GM12878 (cell line): ENCODE measurements at regions not wholly inside any gene's neighbourhood (a gene's known extent, or its start where the extent isn't known, plus 50 kb on each side); places are given as distances from the start of the nearest gene placed in this dataset.

Source experiments
- ATAC-seq: fragments of 200-7000 bp; cut with Tn5 transposase; 3 replicates; pipeline ENCODE4 v1.9.1; 2020; ENCODE audit warnings: mild to moderate bottlenecking, moderate library complexity
- BruUV-seq: library from RNA; stranded (reverse); fragments of 400-500 nt; replicated peaks from 2 replicates; lab custom pipeline; 2021; lab: Mats Ljungman, UMichigan
- CTCF ChIA-PET: fragments of 300-600 bp; sonication (Branson Sonifier 250); formaldehyde crosslinking; extraction: SDS; loops from one replicate; lab custom pipeline; 2021; ENCODE audit warnings: inconsistent platforms; lab: Yijun Ruan, JAX
- POLR2A ChIA-PET: fragments of 350-600 bp; formaldehyde crosslinking; extraction: SDS; loops from one replicate; lab custom pipeline; 2021; ENCODE audit warnings: inconsistent platforms; lab: Charles Lee
- RAD21 ChIA-PET: fragments of 300-600 bp; sonication (Branson Sonifier 250); formaldehyde crosslinking; loops from one replicate; lab custom pipeline; 2023; ENCODE audit warnings: antibody characterized with exemption; ENCODE audit not compliant: unreplicated experiment; lab: Charles Lee
- SMC1A ChIA-PET: fragments of 300-600 bp; sonication (Branson Sonifier 250); formaldehyde crosslinking; loops from one replicate; lab custom pipeline; 2023; ENCODE audit not compliant: unreplicated experiment, uncharacterized antibody; lab: Charles Lee
- DNase-seq: peaks from one replicate; pipeline ENCODE4 v3.0.0-alpha.2; 2011; ENCODE audit warnings: low read depth, low spot score
- FAIRE-seq: peaks from 3 replicates; lab custom pipeline; 2011; peaks lifted over from hg19 to GRCh38; lab: Jason Lieb, UNC
- H2AFZ ChIP-seq: 2 replicates; pipeline ENCODE4 v1.6.0; 2011; ENCODE audit warnings: low read depth, low read length, control low read depth; ENCODE audit not compliant: control insufficient read depth
- H3K27ac ChIP-seq: 2 replicates; pipeline ENCODE4 v1.5.1; 2011; ENCODE audit warnings: control low read depth; ENCODE audit not compliant: control insufficient read depth, insufficient read depth
- H3K27me3 ChIP-seq, 2 experiments: replicated peaks in 1 of 2; 2 replicates each; pipeline versions ENCODE4 v1.6.0 to v1.6.1; 2011; ENCODE audit warnings: low read length in 1 of 2; ENCODE audit not compliant: control insufficient read depth in 2 of 2, insufficient read depth in 2 of 2
- H3K36me3 ChIP-seq, 2 experiments: 2 replicates each; pipeline ENCODE4 v1.5.1; 2011; ENCODE audit warnings: low read length in 1 of 2; ENCODE audit not compliant: control insufficient read depth in 2 of 2, insufficient read depth in 2 of 2
- H3K4me1 ChIP-seq: 2 replicates; pipeline ENCODE4 v1.6.1; 2011; ENCODE audit warnings: mild to moderate bottlenecking, low read length, moderate library complexity, mixed read lengths; ENCODE audit not compliant: control insufficient read depth, insufficient read depth
- H3K4me2 ChIP-seq: 2 replicates; pipeline ENCODE4 v1.6.0; 2011; ENCODE audit warnings: control low read depth; ENCODE audit not compliant: control insufficient read depth, insufficient read depth
- H3K4me3 ChIP-seq: fragments of 200-600 bp; sonication (generic); 2 replicates; pipeline ENCODE4 v1.5.1; 2016
- H3K79me2 ChIP-seq: 2 replicates; pipeline ENCODE4 v1.6.0; 2011; ENCODE audit warnings: low read length; ENCODE audit not compliant: control insufficient read depth, insufficient read depth
- H3K9ac ChIP-seq: 2 replicates; pipeline ENCODE4 v1.8.0; 2011; ENCODE audit warnings: low read length, control low read depth, mixed read lengths; ENCODE audit not compliant: control insufficient read depth, insufficient read depth
- H3K9me3 ChIP-seq: replicated peaks from 3 replicates; pipeline ENCODE4 v1.5.1; 2011; ENCODE audit warnings: mild to moderate bottlenecking, low read length; ENCODE audit not compliant: control insufficient read depth, insufficient read depth
- H4K20me1 ChIP-seq: 2 replicates; pipeline ENCODE4 v1.6.0; 2011; ENCODE audit not compliant: control insufficient read depth, insufficient read depth
- ATF7 ChIP-seq: fragments of 450-650 bp; IDR thresholded peaks from 2 replicates; pipeline ENCODE4 v1.6.1; 2016; ENCODE audit warnings: low read depth, mild to moderate bottlenecking
- E2F8 ChIP-seq: fragments of 450-650 bp; IDR thresholded peaks from 2 replicates; pipeline ENCODE4 v1.6.1; 2018; ENCODE audit warnings: mild to moderate bottlenecking, low read depth, moderate library complexity; ENCODE audit not compliant: partially characterized antibody
- EZH2 ChIP-seq: IDR thresholded peaks from 2 replicates; pipeline ENCODE4 v1.6.1; 2012; ENCODE audit warnings: low read depth, mild to moderate bottlenecking, control low read depth, inconsistent platforms, low read length, borderline replicate concordance; ENCODE audit not compliant: control insufficient read depth
- KAT2A ChIP-seq: conservative IDR thresholded peaks from 2 replicates; pipeline ENCODE4 v1.6.1; 2011; ENCODE audit warnings: low read depth, low read length; ENCODE audit not compliant: control insufficient read depth
- LARP7 ChIP-seq: fragments of 450-650 bp; IDR thresholded peaks from 2 replicates; pipeline ENCODE4 v1.6.1; 2017; ENCODE audit warnings: mild to moderate bottlenecking
- NFIC ChIP-seq: IDR thresholded peaks from 2 replicates; pipeline ENCODE4 v1.6.1; 2012; ENCODE audit warnings: low read depth, mild to moderate bottlenecking, inconsistent platforms, low read length, moderate library complexity
- PML ChIP-seq: IDR thresholded peaks from 2 replicates; pipeline ENCODE4 v1.6.1; 2012; ENCODE audit warnings: low read length, inconsistent platforms
- POLR2A ChIP-seq: IDR thresholded peaks from 2 replicates; pipeline ENCODE4 v1.6.1; 2011; ENCODE audit warnings: low read depth, mild to moderate bottlenecking, low read length
- RFX5 ChIP-seq: IDR thresholded peaks from 2 replicates; pipeline ENCODE4 v1.6.1; 2011; ENCODE audit warnings: low read depth, low read length, improper control_type of control experiment
- SUZ12 ChIP-seq: fragments of 200-600 bp; sonication (generic); IDR thresholded peaks from one replicate; pipeline ENCODE4 v1.6.1; 2018; ENCODE audit warnings: antibody characterized with exemption, mild to moderate bottlenecking; ENCODE audit not compliant: unreplicated experiment
- TARDBP ChIP-seq: IDR thresholded peaks from 2 replicates; pipeline ENCODE4 v1.6.1; 2016; ENCODE audit warnings: borderline replicate concordance
- YY1 ChIP-seq: IDR thresholded peaks from 2 replicates; pipeline ENCODE4 v1.6.1; 2011; ENCODE audit warnings: low read depth, mild to moderate bottlenecking, low read length
- WGBS: methylation state at CpG from one replicate; pipeline ENCODE4 v1.1.6; 2016; ENCODE audit warnings: low lambda C conversion rate; ENCODE audit not compliant: insufficient replicate concordance, insufficient coverage; ENCODE audit errors: missing lambda C conversion rate; 5-methylcytosine and 5-hydroxymethylcytosine counted together
- in situ Hi-C: fragments of 300-500 bp; cut with MboI; formaldehyde crosslinking; loops from 9 replicates; pipeline ENCODE4 v1.14.3; 2018; ENCODE audit warnings: mixed read lengths
- intact Hi-C: fragments of 100-400 bp; cut with micrococcal nuclease; formaldehyde crosslinking; loops from one replicate; pipeline ENCODE4 v1.14.2; 2022; ENCODE audit not compliant: unreplicated experiment

GRCh38 chr10:84571146-84571545, 242.8 kb downstream of the CCSER2 start:
- RAD21 ChIA-PET = no interaction called here
- Histone ChIP-seq H3K9ac (no peak overlapping the region), H3K9me3 (no peaks in the 10 kb centered on the region), H2AFZ (no peak overlapping the region), H3K4me3 (no peak overlapping the region), H3K4me1 (no peaks in the 10 kb centered on the region), H3K27ac (no peak overlapping the region), H4K20me1 (no peaks in the 10 kb centered on the region), H3K79me2 (no peaks in the 10 kb centered on the region), H3K36me3 (no peaks in the 10 kb centered on the region), H3K27me3 (no peaks in the 10 kb centered on the region), H3K4me2 (no peak overlapping the region)
- SMC1A ChIA-PET = no interaction called here
- in situ Hi-C loops = no loop called here
- DNase-seq (no peak), FAIRE-seq (no peak), ATAC-seq (no peak)
- no peak for TF ChIP-seq ATF7
- TF ChIP-seq LARP7 = no peak
- TF ChIP-seq EZH2 = no peak
- TF ChIP-seq YY1 = no peak
- TF ChIP-seq POLR2A = no peak
- no peak for TF ChIP-seq E2F8
- TF ChIP-seq PML = no peak
- no peak for TF ChIP-seq RFX5
- no peak for TF ChIP-seq KAT2A
- TF ChIP-seq SUZ12 = no peak
- no peak for TF ChIP-seq NFIC
- no peak for TF ChIP-seq TARDBP
- intact Hi-C loops = no loop called here
- POLR2A ChIA-PET = no interaction called here
- BruUV-seq = no TSS peak
- 68% methylated on average over 15 of the region's 22 CpGs for WGBS
- CTCF ChIA-PET = no interaction called here
